ENCODE measurements at regions not wholly inside any gene's neighbourhood (a gene's known extent, or its start where the extent isn't known, plus 50 kb on each side); places are given as distances from the start of the nearest gene placed in this dataset.
"Not testable (repeated sequence)": the region's sequence is repeated elsewhere in the genome, so short reads cannot be mapped to it uniquely, and the experiment has no call there.

GRCh38 chr3:91348064-91348463 is 2240.6 kb downstream of the EPHA3 start:
- H3K4me3 Mint-ChIP-seq; H3K27ac Mint-ChIP-seq; ATAC-seq (ENCODE audit: low read depth): not testable (repeated sequence)

GRCh38 chr3:91349072-91349471 is 2241.7 kb downstream of the EPHA3 start:
- H3K27me3 Mint-ChIP-seq; H3K4me1 Mint-ChIP-seq; H3K27ac Mint-ChIP-seq; DNase-seq; H3K4me3 Mint-ChIP-seq; H3K36me3 Mint-ChIP-seq; POLR2A ChIA-PET; ATAC-seq (ENCODE audit: low read depth): not testable (repeated sequence)
- H3K9me3 Mint-ChIP-seq = peaks cover 14% of the 10 kb centered on the region

More at GRCh38 chr3:91348064-91348463, 2240.6 kb downstream of the EPHA3 start:
- peaks cover 14% of the 10 kb centered on the region for H3K9me3 Mint-ChIP-seq
- H3K4me1 Mint-ChIP-seq, DNase-seq, H3K36me3 Mint-ChIP-seq, POLR2A ChIA-PET, H3K27me3 Mint-ChIP-seq: not testable (repeated sequence)

- DNase-seq; ATAC-seq (ENCODE audit: low read depth); H3K27me3 Mint-ChIP-seq; H3K27ac Mint-ChIP-seq; H3K36me3 Mint-ChIP-seq; H3K4me3 Mint-ChIP-seq; POLR2A ChIA-PET; H3K4me1 Mint-ChIP-seq: not testable (repeated sequence)
- peaks cover 19% of the 10 kb centered on the region for H3K9me3 Mint-ChIP-seq
These were observed 2244.7 kb downstream of the EPHA3 start for GRCh38 chr3:91352161-91352560.

- H3K4me3 Mint-ChIP-seq; ATAC-seq (ENCODE audit: low read depth); H3K27ac Mint-ChIP-seq; H3K4me1 Mint-ChIP-seq; H3K36me3 Mint-ChIP-seq; H3K27me3 Mint-ChIP-seq; DNase-seq; POLR2A ChIA-PET; H3K9me3 Mint-ChIP-seq: not testable (repeated sequence)
These were observed 2251.9 kb downstream of the EPHA3 start for GRCh38 chr3:91359278-91359677.

- peak overlapping the region; percentile 47 for H3K27ac Mint-ChIP-seq
- DNase-seq; POLR2A ChIA-PET; ATAC-seq (ENCODE audit: low read depth); H3K4me1 Mint-ChIP-seq; H3K36me3 Mint-ChIP-seq; H3K27me3 Mint-ChIP-seq: not testable (repeated sequence)
- H3K9me3 Mint-ChIP-seq = peaks cover 12% of the 10 kb centered on the region
- H3K4me3 Mint-ChIP-seq = peak overlapping the region; percentile 31
These were observed 2275.9 kb downstream of the EPHA3 start for GRCh38 chr3:91383100-91383894.

GRCh38 chr3:91403938-91404337 is 2296.5 kb downstream of the EPHA3 start:
- H3K4me3 Mint-ChIP-seq; H3K9me3 Mint-ChIP-seq; H3K4me1 Mint-ChIP-seq; H3K27ac Mint-ChIP-seq; DNase-seq; H3K27me3 Mint-ChIP-seq; POLR2A ChIA-PET; H3K36me3 Mint-ChIP-seq; ATAC-seq (ENCODE audit: low read depth): not testable (repeated sequence)

GRCh38 chr3:91442063-91442462 is 2334.6 kb downstream of the EPHA3 start:
- H3K9me3 Mint-ChIP-seq; H3K36me3 Mint-ChIP-seq; DNase-seq; POLR2A ChIA-PET; H3K27ac Mint-ChIP-seq; H3K4me3 Mint-ChIP-seq; H3K4me1 Mint-ChIP-seq; ATAC-seq (ENCODE audit: low read depth); H3K27me3 Mint-ChIP-seq: not testable (repeated sequence)

GRCh38 chr3:91442483-91442882 is 2335.1 kb downstream of the EPHA3 start:
- H3K27ac Mint-ChIP-seq; ATAC-seq (ENCODE audit: low read depth); H3K4me1 Mint-ChIP-seq; POLR2A ChIA-PET; H3K36me3 Mint-ChIP-seq; H3K4me3 Mint-ChIP-seq; H3K9me3 Mint-ChIP-seq; DNase-seq; H3K27me3 Mint-ChIP-seq: not testable (repeated sequence)

- H3K36me3 Mint-ChIP-seq; DNase-seq; POLR2A ChIA-PET; H3K9me3 Mint-ChIP-seq; H3K27me3 Mint-ChIP-seq; H3K27ac Mint-ChIP-seq; ATAC-seq (ENCODE audit: low read depth); H3K4me1 Mint-ChIP-seq; H3K4me3 Mint-ChIP-seq: not testable (repeated sequence)
These were observed 2341.0 kb downstream of the EPHA3 start for GRCh38 chr3:91448379-91448778.

GRCh38 chr3:91466517-91466916 is 2359.1 kb downstream of the EPHA3 start:
- DNase-seq; ATAC-seq (ENCODE audit: low read depth); H3K36me3 Mint-ChIP-seq; H3K4me3 Mint-ChIP-seq; H3K27me3 Mint-ChIP-seq; H3K27ac Mint-ChIP-seq; POLR2A ChIA-PET; H3K4me1 Mint-ChIP-seq; H3K9me3 Mint-ChIP-seq: not testable (repeated sequence)

GRCh38 chr3:91469251-91469650 is 2361.8 kb downstream of the EPHA3 start:
- H3K9me3 Mint-ChIP-seq; H3K27ac Mint-ChIP-seq; H3K36me3 Mint-ChIP-seq; POLR2A ChIA-PET; ATAC-seq (ENCODE audit: low read depth); H3K4me1 Mint-ChIP-seq; H3K4me3 Mint-ChIP-seq; H3K27me3 Mint-ChIP-seq; DNase-seq: not testable (repeated sequence)

GRCh38 chr3:91485026-91485425 is 2377.6 kb downstream of the EPHA3 start:
- ATAC-seq (ENCODE audit: low read depth); H3K36me3 Mint-ChIP-seq; H3K27ac Mint-ChIP-seq; H3K9me3 Mint-ChIP-seq; H3K4me3 Mint-ChIP-seq; H3K4me1 Mint-ChIP-seq; POLR2A ChIA-PET; DNase-seq; H3K27me3 Mint-ChIP-seq: not testable (repeated sequence)

- H3K4me3 Mint-ChIP-seq; POLR2A ChIA-PET; DNase-seq; H3K4me1 Mint-ChIP-seq; H3K36me3 Mint-ChIP-seq; H3K27me3 Mint-ChIP-seq; H3K27ac Mint-ChIP-seq; H3K9me3 Mint-ChIP-seq; ATAC-seq (ENCODE audit: low read depth): not testable (repeated sequence)
These were observed 2378.5 kb downstream of the EPHA3 start for GRCh38 chr3:91485891-91486290.

GRCh38 chr3:91497712-91498111 is 2390.3 kb downstream of the EPHA3 start:
- DNase-seq; ATAC-seq (ENCODE audit: low read depth); H3K36me3 Mint-ChIP-seq; H3K9me3 Mint-ChIP-seq; H3K27ac Mint-ChIP-seq; H3K4me3 Mint-ChIP-seq; POLR2A ChIA-PET; H3K4me1 Mint-ChIP-seq; H3K27me3 Mint-ChIP-seq: not testable (repeated sequence)

Data from activated naive CD8-positive, alpha-beta T cell treated with anti-CD3 and anti-CD28 coated beads, Interleukin-2, amount 10 ng/mL, durations not matched to agents 7 days and 5 days (primary cell).